ENCODE measurements at regions not wholly inside any gene's neighbourhood (a gene's known extent, or its start where the extent isn't known, plus 50 kb on each side); places are given as distances from the start of the nearest gene placed in this dataset.

- in situ Hi-C loops (cut with MboI; ENCODE audit: low pct_unique_long_range_greater_than_20kb, low sequenced_read_pairs), result no loop called here
- no peak for DNase-seq
Measured at GRCh38 chr5:18141222-18141621, 507.0 kb downstream of the TAF11L14 start.

- in situ Hi-C loops (cut with MboI; ENCODE audit: low pct_unique_long_range_greater_than_20kb, low sequenced_read_pairs), result no loop called here
- DNase-seq, result no peak
Measured at GRCh38 chr5:18142831-18143230, 508.6 kb downstream of the TAF11L14 start.

DNA sequence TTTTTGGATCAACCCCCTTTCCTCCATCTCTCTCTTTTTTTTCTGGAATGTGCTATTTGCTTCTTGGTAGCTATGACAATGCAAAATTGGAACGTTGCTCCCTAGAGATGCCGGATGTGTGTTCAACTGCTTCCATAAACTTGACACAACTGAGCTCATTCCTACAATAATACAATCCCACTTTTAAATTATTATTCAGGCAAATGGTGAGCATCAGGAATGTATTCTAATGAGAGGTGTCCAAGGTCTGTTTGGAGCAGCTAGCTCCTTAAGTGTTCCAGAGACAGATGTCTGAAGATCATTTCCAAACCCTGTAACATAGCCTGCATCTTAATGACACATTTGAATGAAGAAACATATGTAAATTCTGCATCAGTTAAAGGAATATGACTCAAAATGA, 518.4 kb downstream of the TAF11L14 start:
- no peak for DNase-seq
- in situ Hi-C loops (cut with MboI; ENCODE audit: low pct_unique_long_range_greater_than_20kb, low sequenced_read_pairs), result no loop called here

DNA sequence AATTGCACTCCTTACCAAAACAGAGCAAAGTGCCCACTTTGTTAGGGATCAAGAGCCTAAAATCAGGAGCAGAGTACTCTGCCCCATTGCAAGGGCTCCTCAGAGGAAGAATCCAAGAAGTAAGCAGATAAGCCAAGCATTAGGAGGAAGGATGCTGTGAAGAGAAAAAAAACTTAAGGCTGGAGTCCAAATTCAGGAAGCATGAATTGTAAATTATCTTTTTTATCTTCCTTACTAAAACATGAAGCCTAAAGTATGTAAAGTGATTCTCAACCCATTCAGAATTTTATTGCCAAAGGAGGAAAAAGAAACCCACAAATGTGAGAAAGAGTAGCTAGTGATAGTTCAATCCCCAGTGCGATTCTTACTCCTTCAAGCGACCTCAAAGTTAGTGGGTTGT, 523.9 kb downstream of the TAF11L14 start:
- in situ Hi-C loops (cut with MboI; ENCODE audit: low pct_unique_long_range_greater_than_20kb, low sequenced_read_pairs), result no loop called here
- DNase-seq, result no peak

- DNase-seq, result no peak
- in situ Hi-C loops (cut with MboI; ENCODE audit: low pct_unique_long_range_greater_than_20kb, low sequenced_read_pairs), result no loop called here
Measured at GRCh38 chr5:18159331-18159730, 525.1 kb downstream of the TAF11L14 start.

DNA sequence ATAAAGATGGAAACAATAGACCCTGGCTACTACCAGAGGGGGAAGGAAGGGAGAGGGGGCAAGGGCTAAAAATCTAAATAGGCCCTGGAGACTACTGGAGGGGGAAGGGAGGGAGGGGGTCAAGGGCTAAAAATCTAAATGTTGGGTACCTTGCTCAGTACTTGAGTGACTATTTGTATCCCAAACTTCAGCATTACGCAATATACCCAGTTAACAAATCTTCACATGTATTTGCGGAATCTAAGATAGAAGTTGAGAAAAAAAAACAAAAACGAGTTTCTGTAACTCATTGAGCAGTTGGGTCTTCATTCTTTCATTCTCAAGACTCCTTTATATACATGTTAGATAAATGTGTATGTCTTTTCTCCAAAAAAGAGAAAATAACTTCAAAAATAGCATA, 537.4 kb downstream of the TAF11L14 start:
- in situ Hi-C loops (cut with MboI; ENCODE audit: low pct_unique_long_range_greater_than_20kb, low sequenced_read_pairs), result no loop called here
- no peak for DNase-seq

- in situ Hi-C loops (cut with MboI; ENCODE audit: low pct_unique_long_range_greater_than_20kb, low sequenced_read_pairs), result no loop called here
- no peak for DNase-seq
Measured at GRCh38 chr5:18179579-18179978, 545.3 kb downstream of the TAF11L14 start.

DNA sequence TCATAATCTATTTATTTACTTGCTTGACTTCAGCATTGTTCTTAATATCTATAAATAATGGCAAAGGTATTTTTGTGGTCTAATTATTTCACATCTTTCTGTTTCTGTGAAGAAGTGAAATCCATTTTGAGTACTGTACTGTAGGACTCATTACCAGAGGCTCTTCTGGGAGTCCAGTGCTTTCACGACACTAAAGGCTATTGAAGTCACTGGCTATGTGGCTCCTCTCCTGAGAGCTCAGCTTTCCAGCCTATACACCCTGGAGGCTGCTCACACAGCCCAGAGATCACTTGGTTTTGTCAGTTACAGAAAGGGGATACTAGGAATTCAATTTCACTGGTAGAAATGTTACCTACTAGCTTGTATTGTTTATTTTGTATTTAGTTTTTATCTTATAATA, 547.3 kb downstream of the TAF11L14 start:
- in situ Hi-C loops (cut with MboI; ENCODE audit: low pct_unique_long_range_greater_than_20kb, low sequenced_read_pairs), result no loop called here
- no peak for DNase-seq

DNA sequence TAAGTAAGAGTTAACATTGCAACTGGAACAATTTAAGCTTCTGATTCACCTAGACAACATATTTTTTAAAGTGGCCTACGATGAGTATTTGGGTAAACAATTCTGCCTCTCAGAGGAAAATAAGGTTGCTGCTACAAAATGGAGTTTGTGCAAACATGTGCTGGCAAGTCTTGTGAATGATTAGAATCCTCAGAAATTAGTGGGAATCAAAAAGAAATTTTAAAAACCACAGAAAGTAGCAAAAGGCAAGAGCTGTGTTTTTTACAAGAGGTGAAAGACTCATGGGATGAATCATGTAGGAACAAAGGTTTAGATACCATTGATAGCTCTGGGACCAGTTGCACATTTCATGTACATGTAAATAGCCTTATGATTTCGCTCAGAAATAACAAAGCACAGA, 561.6 kb downstream of the TAF11L14 start:
- DNase-seq, result no peak
- in situ Hi-C loops (cut with MboI; ENCODE audit: low pct_unique_long_range_greater_than_20kb, low sequenced_read_pairs), result no loop called here

DNA sequence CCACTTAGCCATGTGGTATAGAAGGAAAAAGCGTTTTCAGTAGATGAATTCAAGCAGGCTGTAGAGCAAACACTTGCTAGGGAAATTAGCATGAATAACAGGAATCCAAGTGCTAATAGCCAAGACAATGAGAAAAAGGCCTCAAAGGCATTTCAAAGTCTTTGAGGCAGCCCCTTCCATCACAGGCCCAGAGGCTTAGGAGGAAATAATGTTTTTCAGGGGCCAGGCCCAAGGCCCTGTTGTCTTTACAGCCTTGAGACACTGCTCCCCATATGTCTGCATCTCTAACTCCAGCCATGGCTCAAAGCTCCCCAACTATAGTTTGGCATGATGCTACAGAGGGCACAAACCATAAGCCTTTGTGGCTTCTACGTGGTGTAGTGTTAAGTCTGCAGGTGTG, 563.5 kb downstream of the TAF11L14 start:
- DNase-seq, result no peak
- in situ Hi-C loops (cut with MboI; ENCODE audit: low pct_unique_long_range_greater_than_20kb, low sequenced_read_pairs), result no loop called here

DNA sequence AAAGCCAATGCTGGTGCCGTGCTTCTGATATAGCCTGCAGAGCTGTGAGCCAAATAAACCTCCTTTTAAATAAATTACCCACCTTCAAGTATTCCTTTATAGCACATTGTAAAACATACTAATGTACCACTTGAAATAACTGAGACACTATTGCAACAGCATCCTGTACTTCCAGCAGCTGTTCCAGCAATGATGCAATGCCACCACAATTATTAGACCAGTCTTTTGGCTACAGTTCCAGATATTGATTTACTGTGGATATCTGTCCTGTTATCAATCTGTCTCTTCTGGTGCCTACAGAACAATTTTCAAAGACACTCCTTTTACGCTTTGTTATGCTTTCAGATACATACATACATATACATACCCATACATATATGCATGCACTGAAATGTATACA, 567.9 kb downstream of the TAF11L14 start:
- in situ Hi-C loops (cut with MboI; ENCODE audit: low pct_unique_long_range_greater_than_20kb, low sequenced_read_pairs), result no loop called here
- DNase-seq, result no peak

DNA sequence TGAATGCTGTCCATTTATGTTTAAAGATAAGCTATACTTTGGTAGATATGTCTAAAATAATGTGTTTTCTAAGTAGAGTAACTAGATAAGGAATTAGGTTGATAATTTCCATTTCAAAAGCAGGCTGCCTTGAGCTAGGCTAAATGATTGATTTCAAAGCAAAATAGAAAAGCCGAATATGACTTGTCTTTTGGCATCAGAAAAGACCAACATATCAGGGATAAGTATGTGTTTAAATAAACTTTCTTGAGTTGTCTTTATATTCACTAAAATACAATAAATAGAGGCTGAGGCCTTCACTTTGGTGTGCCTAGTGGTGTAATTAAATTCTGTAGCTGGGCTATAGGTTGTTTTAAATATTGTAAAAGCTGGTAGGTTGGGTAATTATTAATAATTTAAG, 569.0 kb downstream of the TAF11L14 start:
- no peak for DNase-seq
- in situ Hi-C loops (cut with MboI; ENCODE audit: low pct_unique_long_range_greater_than_20kb, low sequenced_read_pairs), result no loop called here

DNA sequence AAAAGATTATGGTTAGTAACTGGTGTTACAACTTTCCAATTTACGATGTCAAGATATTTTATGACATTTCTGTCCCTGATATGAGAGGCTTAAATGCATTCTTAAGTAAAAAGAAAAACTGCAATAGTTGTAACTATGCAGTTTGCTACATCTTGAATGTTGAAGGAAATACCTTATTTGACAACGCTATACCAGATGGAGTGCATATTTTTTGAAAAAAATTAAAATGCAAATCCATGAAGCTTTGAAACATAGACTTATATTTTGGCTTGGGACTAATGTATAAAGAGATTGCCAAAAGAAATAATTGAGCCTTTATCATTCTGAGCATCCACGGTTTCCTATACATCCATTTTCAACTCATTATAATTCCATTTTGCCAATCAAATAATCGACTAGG, 579.4 kb downstream of the TAF11L14 start:
- no peak for DNase-seq
- in situ Hi-C loops (cut with MboI; ENCODE audit: low pct_unique_long_range_greater_than_20kb, low sequenced_read_pairs), result no loop called here

DNA sequence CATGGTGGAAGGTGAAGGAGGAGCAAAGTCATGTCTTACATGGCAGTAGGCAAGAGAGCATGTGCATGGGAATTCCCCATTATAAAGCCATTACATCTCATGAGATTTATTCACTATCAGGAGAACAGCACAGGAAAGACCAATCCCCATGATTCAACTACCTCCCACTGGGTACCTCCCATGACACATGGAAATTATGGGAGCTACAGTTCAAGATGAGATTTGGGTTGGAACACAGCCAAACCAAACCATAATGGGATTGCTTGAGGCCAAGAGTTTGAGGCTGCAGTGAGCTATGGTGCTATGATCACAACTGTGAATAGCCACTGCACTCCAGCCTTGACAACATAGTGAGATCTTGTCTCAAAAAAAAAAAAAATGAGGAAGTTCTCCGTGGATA, 581.8 kb downstream of the TAF11L14 start:
- DNase-seq, result no peak
- in situ Hi-C loops (cut with MboI; ENCODE audit: low pct_unique_long_range_greater_than_20kb, low sequenced_read_pairs), result no loop called here

DNA sequence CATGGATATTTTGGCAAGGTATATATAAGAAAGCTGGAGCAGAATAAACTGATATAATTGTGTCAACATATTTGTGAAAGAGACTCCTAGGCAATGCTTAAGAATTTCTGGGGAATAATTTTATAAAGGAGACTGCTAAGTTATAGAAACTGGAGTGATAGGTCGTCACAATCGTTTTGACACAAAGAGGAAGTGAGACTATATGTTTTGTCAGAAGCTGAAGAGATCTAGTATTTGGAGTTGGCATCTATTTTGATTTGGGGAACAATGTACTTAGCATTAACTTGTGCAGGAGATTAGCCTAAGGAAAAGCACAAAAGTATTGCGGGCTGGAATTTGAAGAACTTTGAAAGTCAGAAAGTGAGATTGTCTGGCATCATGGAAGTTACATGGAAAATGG, 582.5 kb downstream of the TAF11L14 start:
- no peak for DNase-seq
- in situ Hi-C loops (cut with MboI; ENCODE audit: low pct_unique_long_range_greater_than_20kb, low sequenced_read_pairs), result no loop called here

GRCh38 chr5:18219241-18219640, 585.0 kb downstream of the TAF11L14 start:
- no peak for DNase-seq
- in situ Hi-C loops (cut with MboI; ENCODE audit: low pct_unique_long_range_greater_than_20kb, low sequenced_read_pairs), result no loop called here

- DNase-seq, result no peak
- in situ Hi-C loops (cut with MboI; ENCODE audit: low pct_unique_long_range_greater_than_20kb, low sequenced_read_pairs), result no loop called here
Measured at GRCh38 chr5:18220631-18221030, 586.4 kb downstream of the TAF11L14 start.

DNA sequence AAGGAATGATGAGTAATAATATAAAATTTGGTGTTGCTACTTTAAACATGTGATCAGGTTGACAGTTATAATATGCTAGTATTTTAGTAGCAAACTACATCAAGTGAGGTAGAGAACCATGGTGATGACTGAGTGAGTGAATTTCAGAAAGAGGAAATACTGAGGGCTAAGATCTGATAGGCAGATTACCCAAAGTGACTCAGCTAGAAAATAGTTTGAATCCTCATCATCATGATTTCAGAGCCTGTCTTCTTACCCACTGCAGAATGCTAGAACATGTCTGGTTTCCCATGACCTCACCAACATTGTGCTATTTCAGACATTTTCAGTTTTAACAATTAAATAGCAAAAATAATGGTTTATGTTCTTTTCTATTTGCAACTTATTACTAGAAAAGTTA, 602.1 kb downstream of the TAF11L14 start:
- DNase-seq, result no peak
- in situ Hi-C loops (cut with MboI; ENCODE audit: low pct_unique_long_range_greater_than_20kb, low sequenced_read_pairs), result no loop called here

- no peak for DNase-seq
- in situ Hi-C loops (cut with MboI; ENCODE audit: low pct_unique_long_range_greater_than_20kb, low sequenced_read_pairs), result no loop called here
Measured at GRCh38 chr5:18238321-18238720, 604.1 kb downstream of the TAF11L14 start.

DNA sequence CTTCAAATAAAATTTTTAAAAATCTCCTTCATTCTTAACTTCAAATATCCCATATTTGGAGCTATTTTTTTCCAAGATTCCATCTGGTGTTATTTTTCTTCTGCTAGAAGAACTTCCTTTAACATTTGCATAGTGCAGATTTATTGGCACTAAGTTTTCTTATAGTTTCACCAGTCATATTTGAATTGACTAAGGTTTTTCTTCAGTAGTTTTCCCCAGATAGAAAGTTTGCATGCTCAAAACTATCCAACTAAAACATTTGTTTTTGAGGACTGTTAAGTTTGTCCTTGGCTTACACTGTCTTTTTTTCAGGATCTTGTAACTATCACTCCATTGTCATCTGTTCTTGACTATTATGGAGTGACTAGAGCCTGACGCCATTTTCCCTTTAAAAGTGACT, 606.7 kb downstream of the TAF11L14 start:
- in situ Hi-C loops (cut with MboI; ENCODE audit: low pct_unique_long_range_greater_than_20kb, low sequenced_read_pairs), result no loop called here
- no peak for DNase-seq

DNA sequence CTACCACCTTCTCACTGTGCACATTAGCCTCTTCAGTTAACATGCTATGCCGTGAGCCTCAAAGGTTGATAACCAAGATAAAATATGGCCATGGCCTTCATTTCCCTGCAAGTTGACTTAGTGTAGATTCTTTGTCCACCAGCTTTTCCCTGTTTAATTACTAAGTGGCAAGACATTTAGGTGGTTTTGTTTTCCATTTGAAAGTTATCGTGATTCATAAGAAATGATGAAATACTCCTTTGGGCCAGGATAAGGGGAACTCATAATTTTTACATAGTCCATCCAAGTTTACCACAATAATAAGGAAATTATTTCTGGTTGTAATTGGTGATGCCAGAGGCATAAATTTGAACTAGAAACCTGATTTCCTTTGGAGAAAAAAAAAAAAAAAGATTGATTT, 609.6 kb downstream of the TAF11L14 start:
- in situ Hi-C loops (cut with MboI; ENCODE audit: low pct_unique_long_range_greater_than_20kb, low sequenced_read_pairs), result no loop called here
- no peak for DNase-seq

DNA sequence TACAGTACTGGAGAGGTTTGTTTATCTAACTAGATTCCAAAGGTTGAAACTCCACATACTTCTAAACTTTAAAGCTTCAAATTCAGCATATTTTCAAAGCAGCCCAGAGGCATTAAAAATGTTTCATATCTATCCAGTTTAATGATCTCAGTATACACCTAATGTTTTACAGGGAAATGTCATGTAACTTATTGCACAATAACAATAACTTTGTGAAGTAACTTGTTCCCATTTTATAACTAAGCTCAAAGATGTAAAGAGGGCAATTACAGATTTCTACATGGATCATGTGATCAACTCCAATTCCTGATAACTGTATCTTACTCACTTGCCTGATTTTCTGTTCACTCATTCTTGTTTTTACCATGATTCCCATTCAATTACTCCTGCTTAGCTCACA, 610.0 kb downstream of the TAF11L14 start:
- in situ Hi-C loops (cut with MboI; ENCODE audit: low pct_unique_long_range_greater_than_20kb, low sequenced_read_pairs), result no loop called here
- no peak for DNase-seq

All from KBM-7 (cell line).